Ishikawa (cell line): ENCODE measurements at regions not wholly inside any gene's neighbourhood (a gene's known extent, or its start where the extent isn't known, plus 50 kb on each side); places are given as distances from the start of the nearest gene placed in this dataset.

Experiments
- CEBPB ChIP-seq: IDR thresholded peaks from 2 replicates; pipeline ENCODE4 v1.6.1; 2012
- CREB1 ChIP-seq: IDR thresholded peaks from 2 replicates; pipeline ENCODE4 v1.6.1; 2012; ENCODE audit warnings: low read depth
- EGR1 ChIP-seq: IDR thresholded peaks from 2 replicates; pipeline ENCODE4 v1.6.1; 2012
- EP300 ChIP-seq: IDR thresholded peaks from 2 replicates; pipeline ENCODE4 v1.6.1; 2012; ENCODE audit warnings: borderline replicate concordance
- FOXM1 ChIP-seq: IDR thresholded peaks from 2 replicates; pipeline ENCODE4 v1.6.1; 2012; ENCODE audit warnings: low read depth, borderline replicate concordance
- RAD21 ChIP-seq: IDR thresholded peaks from 2 replicates; pipeline ENCODE4 v1.6.1; 2012; ENCODE audit warnings: low read depth
- REST ChIP-seq: IDR thresholded peaks from 2 replicates; pipeline ENCODE4 v1.6.1; 2012; ENCODE audit warnings: low read depth, mild to moderate bottlenecking
- TAF1 ChIP-seq: IDR thresholded peaks from 2 replicates; pipeline ENCODE4 v1.6.1; 2012; ENCODE audit warnings: low read depth, mild to moderate bottlenecking
- TCF12 ChIP-seq: IDR thresholded peaks from 2 replicates; pipeline ENCODE4 v1.6.1; 2012; ENCODE audit warnings: low read depth
- YY1 ChIP-seq: IDR thresholded peaks from 2 replicates; pipeline ENCODE4 v1.6.1; 2012; ENCODE audit warnings: low read depth

DNA sequence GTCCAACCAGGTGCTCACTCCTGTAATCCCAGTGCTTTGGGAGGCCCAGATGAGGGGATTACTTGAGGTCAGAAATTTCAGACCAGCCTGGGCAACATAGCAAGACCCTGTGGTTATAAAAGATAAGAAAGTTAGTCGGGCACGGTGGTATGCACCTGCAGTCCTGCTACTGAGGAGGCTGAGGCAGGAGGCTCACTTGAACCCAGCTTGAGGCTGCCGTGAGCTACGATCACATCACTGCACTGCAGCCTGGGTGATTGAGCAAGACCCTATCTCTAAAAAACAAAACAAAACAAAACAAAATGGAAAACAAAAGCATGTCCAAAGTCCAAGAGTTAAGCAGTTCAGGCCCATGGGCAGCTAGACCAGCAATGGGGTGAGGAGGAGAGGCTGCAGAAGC, 143.2 kb downstream of the IRX5 start:
- no peak for TF ChIP-seq EGR1
- no peak for TF ChIP-seq CEBPB
- TF ChIP-seq TCF12, result no peak
- no peak for TF ChIP-seq REST
- TF ChIP-seq EP300, result no peak
- TF ChIP-seq FOXM1, result no peak
- TF ChIP-seq YY1, result no peak
- TF ChIP-seq RAD21, result no peak
- no peak for TF ChIP-seq CREB1
- no peak for TF ChIP-seq TAF1
